ENCODE measurements at regions not wholly inside any gene's neighbourhood (a gene's known extent, or its start where the extent isn't known, plus 50 kb on each side); places are given as distances from the start of the nearest gene placed in this dataset.

- intact Hi-C loops (cut with micrococcal nuclease) = no loop called here
Measured at GRCh38 chr13:107133950-107134349, 566.0 kb upstream of the ARGLU1 start.

GRCh38 chr13:107130566-107130965, 562.6 kb upstream of the ARGLU1 start:
- intact Hi-C loops (cut with micrococcal nuclease) = no loop called here

- intact Hi-C loops (cut with micrococcal nuclease) = no loop called here
Measured at GRCh38 chr13:107124730-107125129, 556.8 kb upstream of the ARGLU1 start.

- intact Hi-C loops (cut with micrococcal nuclease) = no loop called here
Measured at GRCh38 chr13:107124129-107124718, 556.3 kb upstream of the ARGLU1 start.

GRCh38 chr13:107121793-107122192, 553.9 kb upstream of the ARGLU1 start:
- intact Hi-C loops (cut with micrococcal nuclease) = no loop called here

- intact Hi-C loops (cut with micrococcal nuclease) = no loop called here
Measured at GRCh38 chr13:107119989-107120881, 552.3 kb upstream of the ARGLU1 start.

GRCh38 chr13:107118506-107118905, 550.6 kb upstream of the ARGLU1 start:
- intact Hi-C loops (cut with micrococcal nuclease) = no loop called here

- intact Hi-C loops (cut with micrococcal nuclease) = no loop called here
Measured at GRCh38 chr13:107117327-107118012, 549.5 kb upstream of the ARGLU1 start.

GRCh38 chr13:107113387-107113786, 545.5 kb upstream of the ARGLU1 start:
- intact Hi-C loops (cut with micrococcal nuclease) = no loop called here

GRCh38 chr13:107111248-107111647, 543.3 kb upstream of the ARGLU1 start:
- intact Hi-C loops (cut with micrococcal nuclease) = no loop called here

GRCh38 chr13:107104631-107105030, 536.7 kb upstream of the ARGLU1 start:
- intact Hi-C loops (cut with micrococcal nuclease) = no loop called here

GRCh38 chr13:107102676-107103075, 534.7 kb upstream of the ARGLU1 start:
- intact Hi-C loops (cut with micrococcal nuclease) = no loop called here

- intact Hi-C loops (cut with micrococcal nuclease) = no loop called here
Measured at GRCh38 chr13:107099661-107100060, 531.7 kb upstream of the ARGLU1 start.

- intact Hi-C loops (cut with micrococcal nuclease) = no loop called here
Measured at GRCh38 chr13:107097916-107098315, 530.0 kb upstream of the ARGLU1 start.

GRCh38 chr13:107095876-107096275, 527.9 kb upstream of the ARGLU1 start:
- intact Hi-C loops (cut with micrococcal nuclease) = no loop called here

- intact Hi-C loops (cut with micrococcal nuclease) = no loop called here
Measured at GRCh38 chr13:107091861-107092260, 523.9 kb upstream of the ARGLU1 start.

- intact Hi-C loops (cut with micrococcal nuclease) = no loop called here
Measured at GRCh38 chr13:107091428-107091827, 523.5 kb upstream of the ARGLU1 start.

GRCh38 chr13:107088061-107088460, 520.1 kb upstream of the ARGLU1 start:
- intact Hi-C loops (cut with micrococcal nuclease) = no loop called here

GRCh38 chr13:107079423-107080049, 511.6 kb upstream of the ARGLU1 start:
- intact Hi-C loops (cut with micrococcal nuclease) = no loop called here

GRCh38 chr13:107078229-107078765, 510.4 kb upstream of the ARGLU1 start:
- intact Hi-C loops (cut with micrococcal nuclease) = no loop called here

- intact Hi-C loops (cut with micrococcal nuclease) = no loop called here
Measured at GRCh38 chr13:107076801-107077200, 508.9 kb upstream of the ARGLU1 start.

- intact Hi-C loops (cut with micrococcal nuclease) = no loop called here
Measured at GRCh38 chr13:107075576-107075975, 507.6 kb upstream of the ARGLU1 start.
